Stomach smooth muscle (tissue), 2 donors: ENCODE measurements at regions not wholly inside any gene's neighbourhood (a gene's known extent, or its start where the extent isn't known, plus 50 kb on each side); places are given as distances from the start of the nearest gene placed in this dataset.

ENCODE experiments used
- H3K27ac ChIP-seq: one replicate; pipeline ENCODE4 v1.7.0; 2013; ENCODE audit warnings: mild to moderate bottlenecking, low read length, inconsistent platforms
- H3K27me3 ChIP-seq, 2 donors: one replicate each; pipeline ENCODE4 v1.7.0; 2013; ENCODE audit warnings: low read length in 2 of 2; ENCODE audit not compliant: insufficient read depth in 2 of 2, control insufficient read depth in 1 of 2
- H3K36me3 ChIP-seq, 2 donors: one replicate each; pipeline ENCODE4 v1.7.0; 2013; ENCODE audit warnings: low read length in 2 of 2; ENCODE audit not compliant: control insufficient read depth in 2 of 2, insufficient read depth in 2 of 2
- H3K4me1 ChIP-seq: one replicate; pipeline ENCODE4 v1.7.0; 2013; ENCODE audit warnings: low read length; ENCODE audit not compliant: control insufficient read depth, insufficient read depth
- H3K4me3 ChIP-seq, 2 donors: one replicate each; pipeline ENCODE4 v1.7.0; 2013; ENCODE audit warnings: low read length in 2 of 2
- H3K9ac ChIP-seq, 2 donors: one replicate each; pipeline ENCODE4 v1.7.0; 2013; ENCODE audit warnings: low read length in 2 of 2, mild to moderate bottlenecking in 1 of 2
- H3K9me3 ChIP-seq, 2 donors: one replicate each; pipeline ENCODE4 v1.7.0; 2013; ENCODE audit warnings: low read length in 2 of 2; ENCODE audit not compliant: control insufficient read depth in 2 of 2
- donor health status: healthy.
- donor health status: Pancreatic carcinoma.

DNA sequence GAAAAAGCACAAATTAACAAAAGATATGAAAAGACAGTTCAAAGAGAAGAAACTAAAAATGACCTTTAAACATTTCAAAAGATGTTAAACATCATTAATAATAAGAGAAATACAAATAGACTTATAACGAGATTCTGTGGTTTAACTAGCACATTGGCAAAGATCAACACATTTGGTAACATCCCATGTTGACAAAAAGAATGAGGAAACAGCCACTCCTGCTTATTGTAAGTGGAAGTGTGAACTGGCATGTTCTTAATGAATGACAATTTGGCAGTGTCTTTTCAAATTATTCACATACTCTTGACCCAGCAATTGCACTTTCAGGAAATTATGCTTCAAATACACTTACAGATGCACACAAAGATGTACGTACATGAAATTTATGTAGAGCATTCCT is 176.3 kb downstream of the TLE1 start:
- no peak overlapping the region for H3K4me3 ChIP-seq
- H3K36me3 ChIP-seq: no peaks in the 10 kb centered on the region
- no peaks in the 10 kb centered on the region for H3K4me1 ChIP-seq
- no peaks in the 10 kb centered on the region for H3K9me3 ChIP-seq
- no peaks in the 10 kb centered on the region for H3K27me3 ChIP-seq
- H3K27ac ChIP-seq: no peak overlapping the region
- H3K9ac ChIP-seq: no peak overlapping the region

DNA sequence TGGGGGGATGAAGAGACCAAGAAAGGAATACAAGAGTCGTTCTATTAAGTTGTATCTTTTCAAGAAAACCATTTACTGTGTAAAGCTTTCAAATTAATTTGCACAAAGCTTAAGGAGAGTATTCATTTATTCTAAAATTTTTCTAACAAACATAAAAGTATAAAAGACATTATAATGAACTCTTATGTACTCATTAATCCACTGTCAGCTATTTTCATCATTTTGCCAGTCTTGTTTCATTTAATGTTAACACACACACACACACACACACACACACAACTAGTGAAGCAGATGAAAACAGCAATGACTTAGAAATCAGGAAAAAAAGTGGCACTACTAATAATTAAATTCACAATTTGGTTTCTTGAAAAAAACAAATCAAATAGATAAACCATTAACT is 176.7 kb downstream of the TLE1 start:
- H3K27ac ChIP-seq: no peak overlapping the region
- H3K9ac ChIP-seq: no peak overlapping the region
- H3K4me3 ChIP-seq: no peak overlapping the region
- H3K27me3 ChIP-seq: no peaks in the 10 kb centered on the region
- H3K4me1 ChIP-seq: no peaks in the 10 kb centered on the region
- H3K9me3 ChIP-seq: no peaks in the 10 kb centered on the region
- H3K36me3 ChIP-seq: no peaks in the 10 kb centered on the region

DNA sequence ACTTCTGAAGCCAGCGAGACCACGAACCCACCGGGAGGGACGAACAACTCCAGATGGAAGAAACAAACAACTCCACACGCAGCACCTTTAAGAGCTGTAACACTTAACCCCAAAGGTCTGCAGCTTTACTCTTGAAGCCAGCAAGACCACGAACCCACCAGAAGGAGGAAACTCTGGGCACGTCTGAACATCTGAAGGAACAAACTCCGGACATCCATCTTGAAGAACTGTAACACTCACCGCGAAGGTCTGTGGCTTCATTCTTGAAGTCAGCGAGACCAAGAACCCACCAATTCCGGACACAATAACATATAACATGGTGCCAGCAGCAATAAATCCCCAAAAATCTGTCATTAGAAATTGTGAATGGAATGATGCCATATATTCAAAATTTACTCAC is 180.9 kb downstream of the TLE1 start:
- no peaks in the 10 kb centered on the region for H3K27me3 ChIP-seq
- H3K4me3 ChIP-seq: no peak overlapping the region
- H3K36me3 ChIP-seq: no peaks in the 10 kb centered on the region
- no peak overlapping the region for H3K27ac ChIP-seq
- H3K9ac ChIP-seq: no peak overlapping the region
- no peaks in the 10 kb centered on the region for H3K4me1 ChIP-seq
- H3K9me3 ChIP-seq: no peaks in the 10 kb centered on the region

DNA sequence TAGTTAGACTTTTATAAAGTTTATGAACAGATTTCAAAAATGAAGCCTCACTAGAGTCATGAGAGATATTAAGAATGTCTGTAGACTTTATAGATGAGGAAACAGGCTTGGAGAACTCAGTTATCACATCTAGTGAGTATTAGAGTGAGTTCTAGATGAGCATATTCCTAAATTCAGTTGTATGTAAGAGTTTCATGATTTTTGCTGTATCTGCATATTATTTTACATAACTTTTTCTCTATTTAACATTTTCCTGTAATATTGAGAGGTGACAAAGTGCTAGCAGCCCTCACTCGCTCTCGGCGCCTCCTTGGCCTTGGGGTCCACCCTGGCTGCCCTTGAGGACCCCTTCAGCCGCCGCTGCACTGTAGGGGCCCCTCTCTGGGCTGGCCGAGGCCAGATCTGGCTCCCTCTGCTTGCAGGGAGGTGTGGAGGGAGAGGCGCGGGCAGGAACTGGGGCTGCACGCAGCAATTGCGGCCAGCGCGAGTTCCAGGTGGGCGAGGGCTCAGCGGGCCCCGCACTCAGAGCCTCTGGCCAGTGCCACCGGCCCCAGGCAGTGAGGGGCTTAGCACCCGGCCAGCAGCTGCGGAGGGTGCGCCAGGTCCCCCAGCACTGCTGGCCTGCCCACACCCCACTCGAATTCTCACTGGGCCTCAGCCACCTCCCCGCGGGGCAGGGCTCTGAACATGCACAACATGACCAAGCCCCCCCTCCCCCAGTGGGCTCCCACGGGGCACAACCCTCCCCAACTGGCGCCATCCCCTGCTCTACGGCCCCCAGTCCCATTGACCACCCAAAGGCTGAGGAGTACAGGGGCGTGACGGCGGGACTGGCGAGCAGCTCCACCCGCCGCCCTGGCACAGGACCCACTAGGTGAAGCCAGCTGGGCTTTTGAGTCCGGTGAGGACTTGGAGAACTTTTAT is 182.1 kb downstream of the TLE1 start:
- Histone ChIP-seq H3K27ac (no peak overlapping the region), H3K9ac (no peak overlapping the region), H3K36me3 (no peaks in the 10 kb centered on the region), H3K27me3 (no peaks in the 10 kb centered on the region), H3K4me1 (no peaks in the 10 kb centered on the region), H3K4me3 (no peak overlapping the region), H3K9me3 (no peaks in the 10 kb centered on the region)

DNA sequence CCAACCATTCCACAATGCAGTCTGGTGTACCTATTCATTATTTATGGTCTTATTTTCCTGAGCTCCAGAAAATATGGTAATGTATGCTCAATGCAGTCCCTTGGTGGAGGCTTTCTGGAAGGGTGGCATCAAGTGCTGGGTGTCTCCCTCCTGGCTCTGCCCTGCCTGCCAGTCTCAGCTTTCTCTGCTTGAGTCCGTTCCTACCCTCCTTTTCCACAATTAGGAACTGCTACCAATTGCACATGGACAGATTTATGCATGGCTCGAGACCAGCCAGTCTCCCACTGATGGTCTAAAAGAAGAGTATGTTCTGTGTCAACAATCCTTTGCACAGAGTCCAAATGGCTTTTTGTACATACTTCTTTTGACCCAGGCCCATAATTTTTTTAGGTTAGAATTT is 189.8 kb downstream of the TLE1 start:
- Histone ChIP-seq H3K9me3 (no peaks in the 10 kb centered on the region), H3K4me1 (peaks cover 8% of the 10 kb centered on the region), H3K9ac (no peak overlapping the region), H3K27ac (no peak overlapping the region), H3K36me3 (no peaks in the 10 kb centered on the region), H3K27me3 (no peaks in the 10 kb centered on the region), H3K4me3 (no peak overlapping the region)

DNA sequence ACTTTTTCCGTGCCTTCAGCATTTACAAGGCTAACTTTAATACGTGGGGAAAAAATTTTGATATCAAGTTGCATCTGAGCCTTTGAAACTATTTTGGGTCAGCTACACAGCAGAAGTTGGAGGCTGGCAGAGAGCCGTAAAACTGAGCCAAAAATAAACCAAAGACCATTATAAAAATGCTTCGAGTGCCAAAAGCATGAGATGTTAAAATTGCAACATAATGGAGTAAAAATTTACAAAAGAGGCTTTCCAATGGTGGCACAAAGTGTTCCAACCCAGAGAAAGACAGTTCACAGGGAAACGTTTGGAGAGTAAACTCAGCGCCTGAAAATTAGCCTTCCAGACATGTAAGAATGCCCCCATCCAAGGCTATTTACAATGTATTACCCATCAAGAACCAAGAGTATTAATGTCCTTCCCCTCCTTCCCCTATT is 190.3 kb downstream of the TLE1 start:
- Histone ChIP-seq H3K27ac (no peak overlapping the region), H3K9ac (no peak overlapping the region)

DNA sequence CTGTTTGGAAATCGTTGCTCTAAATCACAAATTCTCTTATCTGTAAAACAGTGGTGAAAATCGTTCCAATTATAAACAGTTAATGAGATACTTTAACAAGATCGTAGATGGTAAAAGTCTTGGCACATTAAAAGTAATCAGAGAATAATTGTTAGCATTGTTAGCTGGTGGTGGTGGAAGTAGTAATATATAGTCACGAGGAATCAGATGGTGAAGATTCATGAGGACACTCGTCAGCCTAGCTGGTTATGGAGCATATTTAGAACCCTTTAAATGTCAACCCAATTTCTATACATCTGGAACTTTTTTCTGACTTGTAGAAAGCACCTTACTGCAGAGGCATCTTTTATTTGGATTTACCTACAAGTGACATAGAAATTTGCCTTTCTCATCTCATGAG is 190.8 kb downstream of the TLE1 start:
- Histone ChIP-seq H3K36me3 (no peaks in the 10 kb centered on the region), H3K9me3 (no peaks in the 10 kb centered on the region), H3K4me3 (no peak overlapping the region), H3K27me3 (no peaks in the 10 kb centered on the region), H3K9ac (no peak overlapping the region), H3K27ac (no peak overlapping the region), H3K4me1 (peaks cover 8% of the 10 kb centered on the region)

More for the DNA sequence above, 190.3 kb downstream of the TLE1 start:
- H3K36me3 ChIP-seq: no peaks in the 10 kb centered on the region
- H3K4me3 ChIP-seq: no peak overlapping the region
- no peaks in the 10 kb centered on the region for H3K27me3 ChIP-seq
- peaks cover 8% of the 10 kb centered on the region for H3K4me1 ChIP-seq
- H3K9me3 ChIP-seq: no peaks in the 10 kb centered on the region

DNA sequence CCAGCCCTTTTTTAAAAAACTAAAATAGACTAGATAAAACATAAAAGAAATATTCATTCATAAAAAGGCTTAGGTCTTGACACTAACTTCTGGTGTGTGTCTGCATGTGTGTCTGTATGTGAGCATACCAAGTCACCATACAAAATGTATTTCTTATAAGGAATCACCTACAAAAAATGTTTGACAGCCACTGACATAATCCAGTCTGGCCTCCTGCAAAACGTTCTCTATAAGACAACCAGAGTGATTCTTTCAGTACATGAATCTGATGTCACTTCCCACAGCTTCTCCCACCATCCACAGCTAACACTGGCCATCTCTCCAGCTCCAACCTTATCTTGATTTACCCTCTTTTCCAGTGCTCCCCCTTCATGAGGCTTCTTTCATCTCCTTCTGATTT is 192.3 kb downstream of the TLE1 start:
- Histone ChIP-seq H3K27ac (no peak overlapping the region), H3K27me3 (no peaks in the 10 kb centered on the region), H3K4me3 (no peak overlapping the region)

DNA sequence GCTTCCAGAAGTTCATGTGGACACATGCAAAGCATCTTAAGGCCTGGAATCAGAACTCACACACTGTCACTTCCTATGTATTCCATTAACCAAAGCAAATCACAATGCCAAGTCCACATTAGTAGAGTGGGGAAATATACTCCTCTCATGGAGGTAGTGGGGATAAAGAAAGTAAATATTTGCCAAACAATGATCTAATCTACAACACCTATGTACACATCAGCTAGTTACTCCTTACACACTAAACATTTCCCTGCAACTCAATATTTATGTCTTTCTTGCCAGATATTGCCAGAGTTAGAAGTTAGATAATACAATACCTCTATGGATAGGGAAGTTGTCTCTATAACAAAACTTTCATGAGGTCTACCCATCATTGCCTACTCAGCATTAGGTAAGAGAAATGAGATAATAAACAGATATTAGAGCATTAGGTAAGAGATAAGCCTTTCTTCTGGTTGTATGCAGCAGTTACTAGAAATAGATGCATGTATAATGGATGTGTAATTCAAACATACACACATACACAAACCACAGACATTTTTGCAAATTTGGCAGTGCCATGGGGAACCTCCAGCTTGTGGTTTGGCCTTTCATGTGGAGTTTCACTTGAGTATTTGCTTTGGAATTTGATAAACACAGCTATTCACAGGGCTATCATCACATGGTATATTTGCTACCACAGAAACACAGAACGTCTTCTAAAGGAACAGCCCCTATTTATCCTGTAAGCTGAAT is 196.5 kb downstream of the TLE1 start:
- H3K36me3 ChIP-seq: no peaks in the 10 kb centered on the region

More for the DNA sequence above, 192.3 kb downstream of the TLE1 start:
- Histone ChIP-seq H3K36me3 (no peaks in the 10 kb centered on the region), H3K4me1 (peaks cover 8% of the 10 kb centered on the region), H3K9me3 (no peaks in the 10 kb centered on the region), H3K9ac (no peak overlapping the region)

DNA sequence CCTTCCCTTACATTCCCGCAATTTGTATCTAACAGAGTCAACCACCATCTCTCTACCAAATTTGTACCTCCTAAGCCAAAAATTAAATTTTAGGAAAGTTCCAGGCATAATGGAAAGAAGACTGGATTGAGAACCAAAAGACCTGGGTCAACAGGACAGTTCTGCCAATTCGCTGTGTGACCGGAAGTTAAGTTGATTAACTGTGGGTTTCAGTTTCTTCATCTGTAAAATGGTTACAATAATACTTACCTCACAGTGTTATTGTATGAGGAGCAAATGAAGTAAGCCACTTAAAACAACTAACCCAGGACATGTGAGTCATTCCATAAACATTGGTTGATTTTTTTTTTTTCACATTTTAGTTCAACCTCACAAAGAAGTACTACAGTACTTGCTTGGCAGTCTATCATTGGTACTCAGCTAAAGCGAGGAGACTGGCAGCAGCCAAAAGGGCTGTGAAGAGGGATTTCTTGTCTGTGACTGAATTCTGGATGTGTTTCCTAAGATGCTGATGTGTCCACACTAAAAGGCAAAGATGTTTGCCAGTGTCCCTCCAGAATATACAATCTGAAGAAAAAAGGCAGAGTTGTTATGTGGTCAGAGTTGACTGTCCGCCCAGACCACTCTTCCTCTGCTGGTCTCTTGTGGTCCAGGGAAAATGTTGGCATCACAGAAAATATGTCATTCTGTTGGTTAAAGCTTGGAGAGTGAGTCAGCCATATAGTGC is 198.6 kb downstream of the TLE1 start:
- Histone ChIP-seq H3K9me3 (no peaks in the 10 kb centered on the region), H3K27ac (no peak overlapping the region), H3K27me3 (no peaks in the 10 kb centered on the region), H3K4me3 (no peak overlapping the region), H3K4me1 (no peaks in the 10 kb centered on the region), H3K36me3 (no peaks in the 10 kb centered on the region), H3K9ac (no peak overlapping the region)

More for the DNA sequence above, 196.5 kb downstream of the TLE1 start:
- Histone ChIP-seq H3K9ac (no peak overlapping the region), H3K27ac (no peak overlapping the region), H3K4me3 (no peak overlapping the region), H3K9me3 (no peaks in the 10 kb centered on the region), H3K27me3 (no peaks in the 10 kb centered on the region), H3K4me1 (no peaks in the 10 kb centered on the region)
